Nephron progenitor cell (in vitro differentiated cells): ENCODE measurements at regions not wholly inside any gene's neighbourhood (a gene's known extent, or its start where the extent isn't known, plus 50 kb on each side); places are given as distances from the start of the nearest gene placed in this dataset.

ENCODE experiments used
- DNase-seq: peaks from one replicate; pipeline ENCODE4 v3.0.0; 2021
- H3K27ac Mint-ChIP-seq: 2 replicates; pipeline ENCODE4 v1.8.0; 2021; ENCODE audit warnings: mild to moderate bottlenecking, moderate library complexity, mixed read lengths
- H3K27me3 Mint-ChIP-seq: 2 replicates; pipeline ENCODE4 v1.8.0; 2021; ENCODE audit warnings: mild to moderate bottlenecking, low read depth, mixed read lengths; ENCODE audit not compliant: poor library complexity
- H3K36me3 Mint-ChIP-seq: 2 replicates; pipeline ENCODE4 v1.8.0; 2021; ENCODE audit warnings: low read depth, mixed read lengths
- H3K4me1 Mint-ChIP-seq: 2 replicates; pipeline ENCODE4 v1.8.0; 2021; ENCODE audit warnings: mixed read lengths
- H3K4me3 Mint-ChIP-seq: 2 replicates; pipeline ENCODE4 v1.8.0; 2021; ENCODE audit warnings: mild to moderate bottlenecking, moderate library complexity, mixed read lengths
- H3K9me3 Mint-ChIP-seq: 2 replicates; pipeline ENCODE4 v1.8.0; 2021; ENCODE audit warnings: mild to moderate bottlenecking, moderate library complexity, mixed read lengths
- TF ChIP-seq, protein P1 (sequence below): fragments of 200-600 bp; sonication (generic); IDR thresholded peaks from 2 replicates; pipeline ENCODE4 v1.5.0; 2021; ENCODE audit warnings: antibody characterized with exemption

DNA sequence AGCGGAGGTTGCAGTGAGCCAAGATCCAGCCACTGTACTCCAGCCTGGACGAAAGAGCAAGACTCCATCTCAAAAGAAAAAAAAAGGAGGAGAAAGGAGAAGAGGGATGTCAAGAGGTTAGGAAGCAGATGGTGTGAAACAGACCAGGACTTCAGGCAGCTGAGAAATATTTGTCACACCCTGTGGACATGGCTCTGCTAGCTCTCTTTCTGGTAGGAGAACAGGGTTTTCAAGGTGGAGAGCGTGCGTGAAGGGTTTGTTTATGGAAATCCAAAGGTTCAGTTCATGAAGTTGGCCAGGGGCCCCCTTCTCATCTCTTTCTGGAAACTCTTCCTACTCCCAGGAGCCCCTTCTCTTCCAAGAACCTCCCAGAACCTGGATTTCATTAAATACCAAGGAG lies 110.8 kb upstream of the GALNT17 start:
- no peak overlapping the region for H3K27ac Mint-ChIP-seq
- H3K27me3 Mint-ChIP-seq: peaks cover 18% of the 10 kb centered on the region
- TF ChIP-seq, protein P1, sequence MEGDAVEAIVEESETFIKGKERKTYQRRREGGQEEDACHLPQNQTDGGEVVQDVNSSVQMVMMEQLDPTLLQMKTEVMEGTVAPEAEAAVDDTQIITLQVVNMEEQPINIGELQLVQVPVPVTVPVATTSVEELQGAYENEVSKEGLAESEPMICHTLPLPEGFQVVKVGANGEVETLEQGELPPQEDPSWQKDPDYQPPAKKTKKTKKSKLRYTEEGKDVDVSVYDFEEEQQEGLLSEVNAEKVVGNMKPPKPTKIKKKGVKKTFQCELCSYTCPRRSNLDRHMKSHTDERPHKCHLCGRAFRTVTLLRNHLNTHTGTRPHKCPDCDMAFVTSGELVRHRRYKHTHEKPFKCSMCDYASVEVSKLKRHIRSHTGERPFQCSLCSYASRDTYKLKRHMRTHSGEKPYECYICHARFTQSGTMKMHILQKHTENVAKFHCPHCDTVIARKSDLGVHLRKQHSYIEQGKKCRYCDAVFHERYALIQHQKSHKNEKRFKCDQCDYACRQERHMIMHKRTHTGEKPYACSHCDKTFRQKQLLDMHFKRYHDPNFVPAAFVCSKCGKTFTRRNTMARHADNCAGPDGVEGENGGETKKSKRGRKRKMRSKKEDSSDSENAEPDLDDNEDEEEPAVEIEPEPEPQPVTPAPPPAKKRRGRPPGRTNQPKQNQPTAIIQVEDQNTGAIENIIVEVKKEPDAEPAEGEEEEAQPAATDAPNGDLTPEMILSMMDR: no peak
- H3K4me3 Mint-ChIP-seq: no peak overlapping the region
- no peaks in the 10 kb centered on the region for H3K36me3 Mint-ChIP-seq
- DNase-seq: no peak
- peaks cover 4% of the 10 kb centered on the region for H3K9me3 Mint-ChIP-seq
- peaks cover 4% of the 10 kb centered on the region for H3K4me1 Mint-ChIP-seq

DNA sequence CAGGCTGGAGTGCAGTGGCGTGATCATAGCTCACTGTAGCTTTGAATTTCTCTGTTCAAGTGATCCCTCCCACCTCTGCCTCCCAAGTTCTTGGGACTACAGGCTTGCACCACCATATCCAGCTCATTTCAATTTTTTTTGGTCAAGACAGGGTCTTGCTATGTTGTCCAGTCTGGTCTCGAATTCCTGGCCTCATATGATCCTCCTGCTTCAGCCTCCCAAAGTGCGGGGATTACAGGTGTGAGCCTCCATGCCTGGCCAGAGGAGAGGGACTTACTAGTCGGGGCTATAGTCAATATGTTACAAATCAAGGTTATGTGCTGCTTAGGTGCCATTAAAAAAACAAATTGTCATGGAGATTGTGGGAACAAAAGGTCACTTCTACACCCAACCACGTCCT lies 105.3 kb upstream of the GALNT17 start:
- DNase-seq: no peak
- Mint-ChIP-seq H3K4me1 (no peaks in the 10 kb centered on the region), H3K27ac (no peak overlapping the region), H3K27me3 (peaks cover 8% of the 10 kb centered on the region), H3K36me3 (no peaks in the 10 kb centered on the region), H3K9me3 (no peaks in the 10 kb centered on the region), H3K4me3 (no peak overlapping the region)
- TF ChIP-seq, protein P1: no peak

DNA sequence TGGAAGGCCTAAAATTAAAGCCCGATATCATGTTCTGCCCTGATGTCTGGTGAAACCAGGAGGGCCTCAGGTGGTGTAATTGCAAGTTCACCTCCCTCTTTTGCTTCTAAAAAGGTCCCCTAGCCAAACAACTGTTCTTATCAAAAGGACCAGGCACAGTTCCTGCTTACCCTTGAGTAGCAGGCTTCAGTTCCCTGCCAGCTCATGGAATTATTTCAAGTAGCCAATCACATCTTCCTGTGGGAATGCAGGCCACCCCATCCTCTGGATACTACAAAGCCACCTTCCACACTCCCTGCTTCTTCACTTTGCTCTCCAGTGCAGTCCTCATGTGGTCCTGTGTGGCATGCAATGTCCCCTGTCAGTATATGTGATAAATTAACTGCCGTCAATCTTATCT lies 97.7 kb upstream of the GALNT17 start:
- H3K4me3 Mint-ChIP-seq: no peak overlapping the region
- no peaks in the 10 kb centered on the region for H3K27me3 Mint-ChIP-seq
- H3K27ac Mint-ChIP-seq: no peak overlapping the region
- TF ChIP-seq, protein P1: no peak
- no peaks in the 10 kb centered on the region for H3K4me1 Mint-ChIP-seq
- H3K9me3 Mint-ChIP-seq: peaks cover 11% of the 10 kb centered on the region
- no peaks in the 10 kb centered on the region for H3K36me3 Mint-ChIP-seq
- no peak for DNase-seq

DNA sequence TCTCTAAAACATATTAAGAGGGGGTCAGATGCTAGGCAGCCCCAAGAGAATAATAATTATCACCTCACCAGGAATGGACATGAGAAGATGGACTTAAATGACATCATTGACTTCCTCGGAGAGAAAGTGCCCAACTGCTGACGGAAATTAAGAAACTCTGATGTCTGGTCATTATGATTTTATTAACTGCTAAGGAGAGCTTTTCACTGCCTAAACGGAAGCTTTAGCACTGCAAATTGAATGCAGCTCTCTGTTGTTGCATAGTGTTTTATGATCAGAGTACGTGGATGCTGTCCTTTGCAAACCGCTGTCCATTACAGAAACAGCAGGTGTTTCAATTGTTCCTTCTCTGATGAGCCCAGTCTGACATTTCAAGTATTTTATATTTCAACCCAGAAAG lies 89.4 kb upstream of the GALNT17 start:
- H3K36me3 Mint-ChIP-seq: no peaks in the 10 kb centered on the region

DNA sequence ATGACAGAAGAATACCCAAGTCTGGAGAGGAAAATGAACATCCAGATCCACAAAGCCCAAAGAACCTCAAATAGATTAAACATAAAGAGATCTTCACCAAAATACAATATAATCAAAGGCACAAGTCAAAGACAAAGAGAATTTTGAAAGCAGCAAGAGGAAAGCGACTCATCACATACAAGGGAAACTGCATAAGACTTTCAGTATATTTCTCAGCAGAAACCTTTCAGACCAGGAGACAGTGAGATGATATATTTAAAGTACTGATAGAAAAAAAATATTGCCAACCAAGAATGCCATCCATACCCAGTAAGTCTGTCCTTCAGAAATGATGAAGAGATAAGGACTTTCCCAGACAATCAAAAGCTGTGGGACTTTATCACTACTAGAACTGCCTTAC lies 81.5 kb upstream of the GALNT17 start:
- Mint-ChIP-seq H3K4me1 (no peaks in the 10 kb centered on the region), H3K36me3 (no peaks in the 10 kb centered on the region), H3K27me3 (no peaks in the 10 kb centered on the region), H3K9me3 (peaks cover 59% of the 10 kb centered on the region), H3K4me3 (no peak overlapping the region), H3K27ac (no peak overlapping the region)
- TF ChIP-seq, protein P1: no peak
- DNase-seq: no peak

More for the DNA sequence above, 89.4 kb upstream of the GALNT17 start:
- no peaks in the 10 kb centered on the region for H3K4me1 Mint-ChIP-seq
- H3K27me3 Mint-ChIP-seq: peaks cover 17% of the 10 kb centered on the region
- no peak overlapping the region for H3K4me3 Mint-ChIP-seq
- no peak overlapping the region for H3K27ac Mint-ChIP-seq
- TF ChIP-seq, protein P1: no peak
- peaks cover 16% of the 10 kb centered on the region for H3K9me3 Mint-ChIP-seq
- DNase-seq: no peak

DNA sequence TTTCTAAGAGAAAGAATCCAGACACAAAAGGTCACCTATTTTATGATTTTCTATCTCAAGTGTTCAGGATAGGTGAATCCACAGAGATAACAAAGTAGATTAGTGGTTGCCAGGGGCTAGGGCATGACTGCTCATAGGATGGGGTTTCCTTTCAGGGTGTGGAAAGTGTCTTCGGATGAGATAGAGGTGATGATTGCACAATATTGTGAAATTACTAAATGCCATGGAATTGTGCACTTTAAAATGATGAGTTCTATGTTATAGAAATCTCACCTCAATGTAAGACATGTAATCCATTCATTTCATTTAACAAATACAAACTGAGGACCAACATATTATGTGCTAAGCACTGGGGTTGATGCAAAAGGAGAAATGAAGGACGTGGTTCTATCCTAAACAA lies 76.4 kb upstream of the GALNT17 start:
- no peak for DNase-seq
- H3K4me3 Mint-ChIP-seq: no peak overlapping the region
- TF ChIP-seq, protein P1: no peak
- no peaks in the 10 kb centered on the region for H3K36me3 Mint-ChIP-seq
- H3K9me3 Mint-ChIP-seq: peaks cover 40% of the 10 kb centered on the region
- H3K27me3 Mint-ChIP-seq: peaks cover 12% of the 10 kb centered on the region
- H3K27ac Mint-ChIP-seq: no peak overlapping the region
- no peaks in the 10 kb centered on the region for H3K4me1 Mint-ChIP-seq
